ENCODE measurements at regions not wholly inside any gene's neighbourhood (a gene's known extent, or its start where the extent isn't known, plus 50 kb on each side); places are given as distances from the start of the nearest gene placed in this dataset.
"Not testable (repeated sequence)": the region's sequence is repeated elsewhere in the genome, so short reads cannot be mapped to it uniquely, and the experiment has no call there.

- DNase-seq = no peak
- Mint-ChIP-seq H3K4me3 (no peak overlapping the region), H3K27me3 (no peaks in the 10 kb centered on the region), H3K27ac (no peak overlapping the region), H3K4me1 (no peaks in the 10 kb centered on the region), H3K9me3 (peaks cover 0 to 9% (median 5%) of the 10 kb centered on the region in 5 donors), H3K36me3 (no peaks in the 10 kb centered on the region)
- H3K4me1 ChIP-seq (ENCODE audit: insufficient read depth, low read length) = no peaks in the 10 kb centered on the region
- no peaks in the 10 kb centered on the region for H3K27me3 ChIP-seq (ENCODE audit: insufficient read depth, low read length, poor library complexity, severe bottlenecking)
- H3K36me3 ChIP-seq (ENCODE audit: insufficient read depth, low read length) = no peaks in the 10 kb centered on the region
- H3K4me3 ChIP-seq (ENCODE audit: low read length) = no peak overlapping the region
- CTCF ChIA-PET = no interaction called here
- H3K9me3 ChIP-seq (ENCODE audit: low read length) = no peaks in the 10 kb centered on the region
- POLR2A ChIA-PET = no interaction called here
- H3K27ac ChIP-seq (ENCODE audit: low read depth, low read length) = no peak overlapping the region
Observed at GRCh38 chr5:63049935-63050334, 471.3 kb downstream of the LRRC70 start.

- no peak overlapping the region for H3K27ac ChIP-seq (ENCODE audit: low read depth, low read length)
- Mint-ChIP-seq H3K27me3 (no peaks in the 10 kb centered on the region), H3K4me1 (no peaks in the 10 kb centered on the region), H3K4me3 (no peak overlapping the region), H3K27ac (no peak overlapping the region), H3K36me3 (no peaks in the 10 kb centered on the region), H3K9me3 (peaks cover 0 to 8% (median 0%) of the 10 kb centered on the region in 5 donors)
- POLR2A ChIA-PET = no interaction called here
- H3K36me3 ChIP-seq (ENCODE audit: insufficient read depth, low read length) = no peaks in the 10 kb centered on the region
- no peaks in the 10 kb centered on the region for H3K4me1 ChIP-seq (ENCODE audit: insufficient read depth, low read length)
- no peak for DNase-seq
- no peak overlapping the region for H3K4me3 ChIP-seq (ENCODE audit: low read length)
- H3K9me3 ChIP-seq (ENCODE audit: low read length) = no peaks in the 10 kb centered on the region
- H3K27me3 ChIP-seq (ENCODE audit: insufficient read depth, low read length, poor library complexity, severe bottlenecking) = no peaks in the 10 kb centered on the region
- CTCF ChIA-PET = no interaction called here
Observed at GRCh38 chr5:63043792-63044191, 465.2 kb downstream of the LRRC70 start.

GRCh38 chr5:63032343-63032742 is 453.7 kb downstream of the LRRC70 start:
- Histone ChIP-seq H3K36me3 (ENCODE audit: insufficient read depth, low read length) (no peaks in the 10 kb centered on the region), H3K4me3 (ENCODE audit: low read length) (no peak overlapping the region), H3K4me1 (ENCODE audit: insufficient read depth, low read length) (no peaks in the 10 kb centered on the region), H3K9me3 (ENCODE audit: low read length) (peaks cover 5% of the 10 kb centered on the region), H3K27me3 (ENCODE audit: insufficient read depth, low read length, poor library complexity, severe bottlenecking) (no peaks in the 10 kb centered on the region), H3K27ac (ENCODE audit: low read depth, low read length) (no peak overlapping the region)
- Mint-ChIP-seq H3K4me3 (no peak overlapping the region), H3K4me1 (no peaks in the 10 kb centered on the region), H3K27ac (no peak overlapping the region), H3K27me3 (no peaks in the 10 kb centered on the region), H3K36me3 (peaks cover 0 to 1% (median 0%) of the 10 kb centered on the region in 3 donors), H3K9me3 (peaks cover 5 to 37% (median 27%) of the 10 kb centered on the region in 5 donors)
- DNase-seq = no peak
- ChIA-PET POLR2A (no interaction called here), CTCF (no interaction called here)

- H3K4me1 ChIP-seq (ENCODE audit: insufficient read depth, low read length) = no peaks in the 10 kb centered on the region
- H3K9me3 ChIP-seq (ENCODE audit: low read length) = peaks cover 5% of the 10 kb centered on the region
- H3K36me3 ChIP-seq (ENCODE audit: insufficient read depth, low read length) = no peaks in the 10 kb centered on the region
- H3K27ac Mint-ChIP-seq = no peak overlapping the region
- peaks cover 5 to 34% (median 26%) of the 10 kb centered on the region in 5 donors for H3K9me3 Mint-ChIP-seq
- H3K27ac ChIP-seq (ENCODE audit: low read depth, low read length) = no peak overlapping the region
- no peak overlapping the region for H3K4me3 ChIP-seq (ENCODE audit: low read length)
- peaks cover 0 to 1% (median 0%) of the 10 kb centered on the region in 3 donors for H3K36me3 Mint-ChIP-seq
- POLR2A ChIA-PET = no interaction called here
- no peak overlapping the region for H3K4me3 Mint-ChIP-seq
- peaks cover 0 to 8% (median 0%) of the 10 kb centered on the region in 3 donors for H3K4me1 Mint-ChIP-seq
- DNase-seq = no peak
- H3K27me3 ChIP-seq (ENCODE audit: insufficient read depth, low read length, poor library complexity, severe bottlenecking) = no peaks in the 10 kb centered on the region
- CTCF ChIA-PET = no interaction called here
- H3K27me3 Mint-ChIP-seq = no peaks in the 10 kb centered on the region
Observed at GRCh38 chr5:63029891-63030290, 451.3 kb downstream of the LRRC70 start.

GRCh38 chr5:63025679-63026078 is 447.1 kb downstream of the LRRC70 start:
- Histone ChIP-seq H3K27ac (ENCODE audit: low read depth, low read length) (no peak overlapping the region), H3K4me1 (ENCODE audit: insufficient read depth, low read length) (no peaks in the 10 kb centered on the region), H3K4me3 (ENCODE audit: low read length) (no peak overlapping the region), H3K9me3 (ENCODE audit: low read length) (no peaks in the 10 kb centered on the region), H3K27me3 (ENCODE audit: insufficient read depth, low read length, poor library complexity, severe bottlenecking) (no peaks in the 10 kb centered on the region), H3K36me3 (ENCODE audit: insufficient read depth, low read length) (no peaks in the 10 kb centered on the region)
- peak overlapping the region in 1 of 8 donors; percentile 51 for H3K27ac Mint-ChIP-seq
- H3K4me3 Mint-ChIP-seq = peak overlapping the region in 5 of 7 donors; percentile 44 to 68 (median 59)
- CTCF ChIA-PET = no interaction called here
- DNase-seq = no peak
- H3K36me3 Mint-ChIP-seq = no peaks in the 10 kb centered on the region
- no peaks in the 10 kb centered on the region for H3K27me3 Mint-ChIP-seq
- POLR2A ChIA-PET = no interaction called here
- H3K9me3 Mint-ChIP-seq = peaks cover 0 to 7% (median 2%) of the 10 kb centered on the region in 5 donors
- peaks cover 0 to 8% (median 0%) of the 10 kb centered on the region in 3 donors for H3K4me1 Mint-ChIP-seq

GRCh38 chr5:63022403-63022802 is 443.8 kb downstream of the LRRC70 start:
- no peaks in the 10 kb centered on the region for H3K27me3 ChIP-seq (ENCODE audit: insufficient read depth, low read length, poor library complexity, severe bottlenecking)
- no peak overlapping the region for H3K4me3 ChIP-seq (ENCODE audit: low read length)
- CTCF ChIA-PET = no interaction called here
- Mint-ChIP-seq H3K36me3 (no peaks in the 10 kb centered on the region), H3K27ac (no peak overlapping the region), H3K27me3 (no peaks in the 10 kb centered on the region), H3K4me1 (peaks cover 0 to 8% (median 0%) of the 10 kb centered on the region in 3 donors), H3K9me3 (peaks cover 0 to 10% (median 3%) of the 10 kb centered on the region in 5 donors), H3K4me3 (no peak overlapping the region)
- no peak for DNase-seq
- H3K9me3 ChIP-seq (ENCODE audit: low read length) = no peaks in the 10 kb centered on the region
- H3K36me3 ChIP-seq (ENCODE audit: insufficient read depth, low read length) = no peaks in the 10 kb centered on the region
- H3K27ac ChIP-seq (ENCODE audit: low read depth, low read length) = no peak overlapping the region
- POLR2A ChIA-PET = no interaction called here
- H3K4me1 ChIP-seq (ENCODE audit: insufficient read depth, low read length) = no peaks in the 10 kb centered on the region

GRCh38 chr5:63011158-63011557 is 432.5 kb downstream of the LRRC70 start:
- H3K27me3 ChIP-seq (ENCODE audit: insufficient read depth, low read length, poor library complexity, severe bottlenecking) = no peaks in the 10 kb centered on the region
- no peak overlapping the region for H3K27ac ChIP-seq (ENCODE audit: low read depth, low read length)
- H3K36me3 ChIP-seq (ENCODE audit: insufficient read depth, low read length) = no peaks in the 10 kb centered on the region
- peaks cover 0 to 3% (median 2%) of the 10 kb centered on the region in 3 donors for H3K36me3 Mint-ChIP-seq
- H3K27ac Mint-ChIP-seq = no peak overlapping the region
- no peak overlapping the region for H3K4me3 Mint-ChIP-seq
- H3K27me3 Mint-ChIP-seq = peaks cover 0 to 2% of the 10 kb centered on the region in 2 donors
- ChIA-PET CTCF (no interaction called here), POLR2A (no interaction called here)
- H3K9me3 ChIP-seq (ENCODE audit: low read length) = no peaks in the 10 kb centered on the region
- no peak overlapping the region for H3K4me3 ChIP-seq (ENCODE audit: low read length)
- no peak for DNase-seq
- peaks cover 12 to 23% (median 16%) of the 10 kb centered on the region in 5 donors for H3K9me3 Mint-ChIP-seq
- H3K4me1 Mint-ChIP-seq = no peaks in the 10 kb centered on the region
- H3K4me1 ChIP-seq (ENCODE audit: insufficient read depth, low read length) = no peaks in the 10 kb centered on the region

- no peak overlapping the region for H3K4me3 ChIP-seq (ENCODE audit: low read length)
- CTCF ChIA-PET = no interaction called here
- H3K27ac ChIP-seq (ENCODE audit: low read depth, low read length) = no peak overlapping the region
- no peaks in the 10 kb centered on the region for H3K27me3 ChIP-seq (ENCODE audit: insufficient read depth, low read length, poor library complexity, severe bottlenecking)
- Mint-ChIP-seq H3K27ac (no peak overlapping the region), H3K4me1 (no peaks in the 10 kb centered on the region), H3K9me3 (peaks cover 12 to 23% (median 16%) of the 10 kb centered on the region in 5 donors), H3K4me3 (no peak overlapping the region), H3K36me3 (peaks cover 0 to 3% (median 2%) of the 10 kb centered on the region in 3 donors), H3K27me3 (peaks cover 0 to 2% of the 10 kb centered on the region in 2 donors)
- H3K4me1 ChIP-seq (ENCODE audit: insufficient read depth, low read length) = no peaks in the 10 kb centered on the region
- POLR2A ChIA-PET = no interaction called here
- no peak for DNase-seq
- H3K9me3 ChIP-seq (ENCODE audit: low read length) = no peaks in the 10 kb centered on the region
- no peaks in the 10 kb centered on the region for H3K36me3 ChIP-seq (ENCODE audit: insufficient read depth, low read length)
Observed at GRCh38 chr5:63008195-63008594, 429.6 kb downstream of the LRRC70 start.

- H3K36me3 Mint-ChIP-seq; H3K27ac Mint-ChIP-seq; H3K4me3 ChIP-seq (ENCODE audit: low read length); H3K9me3 ChIP-seq (ENCODE audit: low read length); H3K36me3 ChIP-seq (ENCODE audit: insufficient read depth, low read length); H3K4me1 ChIP-seq (ENCODE audit: insufficient read depth, low read length); H3K4me1 Mint-ChIP-seq; H3K27me3 ChIP-seq (ENCODE audit: insufficient read depth, low read length, poor library complexity, severe bottlenecking); CTCF ChIA-PET; H3K4me3 Mint-ChIP-seq; H3K27me3 Mint-ChIP-seq; DNase-seq; POLR2A ChIA-PET; H3K27ac ChIP-seq (ENCODE audit: low read depth, low read length): not testable (repeated sequence)
- peaks cover 11 to 55% (median 15%) of the 10 kb centered on the region in 5 donors for H3K9me3 Mint-ChIP-seq
Observed at GRCh38 chr5:62994842-62995241, 416.2 kb downstream of the LRRC70 start.

Measured in CD8-positive, alpha-beta memory T cell (primary cell).